HG03460 (cell line): ENCODE measurements at regions not wholly inside any gene's neighbourhood (a gene's known extent, or its start where the extent isn't known, plus 50 kb on each side); places are given as distances from the start of the nearest gene placed in this dataset.

Experiments
- ATAC-seq: cut with Tn5 transposase; IDR thresholded peaks from one replicate; pipeline ENCODE4 v1.9.1; 2021; ENCODE audit not compliant: unreplicated experiment

GRCh38 chr22:48944751-48945620 is 882.7 kb downstream of the BRD1 start:
- ATAC-seq = no peak

- no peak for ATAC-seq
Measured at GRCh38 chr22:48944433-48944750, 883.3 kb downstream of the BRD1 start.

DNA sequence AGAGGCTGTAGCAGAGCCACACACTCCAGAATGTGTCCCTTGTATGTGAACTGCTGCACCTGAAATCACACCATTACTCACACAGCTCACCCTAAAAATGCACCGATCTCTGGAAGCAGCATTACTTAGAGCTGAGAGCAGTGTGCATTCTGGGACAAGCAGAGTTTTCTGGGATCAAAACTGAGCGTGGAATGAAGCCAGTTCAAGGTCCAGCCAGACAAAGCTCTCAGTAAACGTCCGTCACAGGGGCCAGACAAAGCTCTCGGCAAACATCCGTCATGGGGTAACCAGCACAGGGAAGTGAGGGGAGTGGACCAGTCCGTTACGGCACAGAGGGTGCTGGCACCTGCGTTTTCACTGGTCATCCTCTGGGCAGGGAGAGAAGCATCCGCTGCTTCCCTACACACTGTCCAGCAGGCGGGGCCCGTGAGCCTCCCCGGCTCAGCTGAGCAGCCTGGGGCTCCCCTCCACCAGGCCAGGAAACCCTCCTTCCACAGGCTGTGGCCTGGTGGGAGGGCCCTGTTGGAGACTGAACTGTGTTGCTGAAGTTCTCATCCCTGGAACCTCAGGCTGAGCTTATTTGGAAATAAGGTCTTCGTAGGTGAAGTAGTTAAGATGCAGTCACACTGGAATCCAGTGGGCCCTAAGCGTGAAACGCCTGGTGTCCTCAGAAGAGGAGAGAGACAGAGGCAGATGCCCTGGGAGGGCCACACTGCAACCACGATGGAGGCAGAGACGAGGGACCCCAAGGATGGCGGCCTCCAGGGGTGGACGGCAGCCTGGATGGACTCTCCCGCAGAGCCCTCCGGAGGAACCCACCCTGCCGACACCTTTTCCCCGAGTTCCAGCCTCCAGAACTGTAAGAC is 883.9 kb downstream of the BRD1 start:
- no peak for ATAC-seq

GRCh38 chr22:48942698-48943566 is 884.7 kb downstream of the BRD1 start:
- no peak for ATAC-seq

DNA sequence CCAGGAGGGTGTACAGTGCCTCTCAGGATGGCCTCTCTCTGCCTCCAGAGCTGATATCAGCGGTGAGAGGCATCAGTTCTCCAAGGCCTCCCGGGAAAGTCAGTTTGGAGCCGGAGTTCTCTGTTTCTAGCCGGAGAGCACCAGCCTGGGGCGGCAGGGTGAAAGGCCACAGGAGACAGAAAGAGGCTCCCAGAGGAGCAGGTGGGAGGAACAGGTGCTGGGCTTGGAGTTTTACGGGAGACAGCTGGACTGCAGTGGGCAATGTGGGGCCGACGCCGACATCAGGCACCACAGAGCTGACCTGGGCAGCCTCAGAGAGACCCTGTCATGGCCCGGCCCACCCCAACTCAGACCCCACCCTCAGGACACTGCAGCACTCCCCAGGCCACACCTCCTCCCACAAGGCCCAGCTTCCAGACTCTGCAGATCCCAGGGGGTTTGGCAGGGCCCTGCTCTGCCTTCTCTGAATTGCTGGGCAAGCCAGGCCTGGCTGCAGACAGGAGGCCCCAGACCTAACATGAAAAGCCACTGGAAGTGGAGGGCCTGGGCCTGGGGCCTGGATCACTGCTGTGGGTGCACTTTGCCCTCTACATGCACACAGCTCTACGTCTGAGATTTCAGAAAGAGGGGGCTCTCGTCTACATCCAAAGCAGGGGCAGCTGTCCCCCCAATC is 885.6 kb downstream of the BRD1 start:
- no peak for ATAC-seq

GRCh38 chr22:48941033-48941902 is 886.4 kb downstream of the BRD1 start:
- ATAC-seq = no peak

GRCh38 chr22:48940266-48941032 is 887.2 kb downstream of the BRD1 start:
- no peak for ATAC-seq

- ATAC-seq = no peak
Measured at GRCh38 chr22:48939441-48940265, 888.0 kb downstream of the BRD1 start.

DNA sequence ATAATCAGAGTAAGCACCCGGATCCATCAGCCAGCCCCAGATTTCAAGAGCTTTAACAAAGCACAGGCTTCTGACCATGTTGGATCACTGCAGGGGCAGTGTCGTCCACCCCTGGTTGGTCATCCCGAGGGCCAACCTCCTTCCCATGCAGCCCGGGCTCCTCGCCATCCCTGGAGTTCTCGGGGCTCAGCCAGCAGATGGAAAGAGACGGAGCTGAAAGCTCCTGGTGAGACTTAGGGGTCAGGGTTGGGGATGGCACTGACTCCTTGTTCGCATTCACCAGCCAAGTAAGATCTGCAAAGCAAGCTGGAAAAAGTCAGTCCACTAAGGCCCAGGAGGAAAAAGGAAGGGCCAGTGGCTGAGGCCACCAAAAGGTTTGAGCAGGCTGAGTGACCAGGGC is 888.9 kb downstream of the BRD1 start:
- ATAC-seq = no peak

DNA sequence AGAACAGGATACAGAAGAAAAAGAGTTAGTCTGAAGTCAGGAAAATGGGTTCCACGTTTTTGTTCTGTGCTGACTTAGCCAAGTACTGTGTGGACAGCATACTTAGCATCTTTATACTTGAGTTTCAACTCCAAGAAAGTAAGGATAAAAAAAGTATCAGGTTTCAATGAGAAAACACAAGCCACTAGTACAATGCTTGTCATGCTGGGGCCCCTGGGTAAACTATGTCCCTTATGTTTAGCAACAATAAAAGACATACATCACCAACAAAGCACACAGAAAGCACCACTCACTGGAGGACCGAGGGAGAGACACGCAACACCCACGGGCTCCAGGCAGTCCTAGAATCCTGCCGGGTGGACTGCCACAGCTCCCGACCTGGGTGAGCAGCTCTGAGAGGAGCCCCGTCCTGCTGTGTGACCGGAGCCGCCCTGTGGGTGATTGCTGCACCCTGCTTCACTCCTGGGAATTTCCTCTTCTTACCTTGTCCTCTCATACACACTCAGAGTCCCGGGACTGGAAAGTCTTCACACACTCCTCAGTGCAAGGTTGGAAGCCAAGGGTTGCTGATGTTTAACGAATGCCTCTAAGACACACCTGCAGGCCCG is 890.5 kb downstream of the BRD1 start:
- ATAC-seq = no peak

DNA sequence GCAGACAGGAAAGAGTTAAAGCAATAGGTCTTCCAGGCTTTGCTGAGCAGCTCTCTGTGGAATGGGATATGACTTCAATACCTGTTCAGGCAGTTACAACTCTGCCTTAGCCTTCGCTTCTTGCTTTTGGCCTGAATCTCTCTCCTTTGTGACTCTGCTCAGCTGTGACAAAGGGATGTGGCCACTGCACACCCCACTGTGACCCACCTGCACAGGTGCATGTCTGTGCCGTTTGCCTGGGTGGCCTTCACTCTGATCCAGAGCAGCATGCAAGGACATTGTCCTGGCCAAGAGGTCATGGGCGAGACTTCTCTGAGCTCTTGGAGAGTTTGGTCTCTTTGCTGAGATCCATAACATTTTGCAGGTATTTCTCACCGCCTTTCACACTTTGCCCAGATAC is 891.3 kb downstream of the BRD1 start:
- ATAC-seq = no peak

DNA sequence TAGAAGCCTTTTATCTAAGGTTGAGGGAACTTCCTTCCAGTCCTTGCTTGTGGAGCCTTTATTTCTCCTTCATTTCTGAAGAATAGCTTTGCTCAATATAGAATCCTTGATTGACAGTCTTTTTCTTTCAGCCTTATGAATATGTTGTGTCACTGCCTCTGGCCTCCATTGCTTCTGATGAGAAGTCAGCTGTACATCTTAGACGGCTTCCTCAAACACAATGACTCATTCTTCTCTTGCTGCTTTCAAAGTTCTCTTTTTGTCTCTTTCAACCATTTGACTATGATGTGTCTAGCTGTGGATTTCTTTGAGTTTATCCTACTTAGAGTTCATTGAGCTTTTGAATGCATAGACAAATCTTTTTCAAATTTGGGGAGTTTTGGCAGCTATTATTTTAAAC is 893.2 kb downstream of the BRD1 start:
- no peak for ATAC-seq

GRCh38 chr22:48931452-48931851 is 896.2 kb downstream of the BRD1 start:
- no peak for ATAC-seq

GRCh38 chr22:48929276-48929790 is 898.3 kb downstream of the BRD1 start:
- no peak for ATAC-seq

GRCh38 chr22:48927591-48927990 is 900.1 kb downstream of the BRD1 start:
- ATAC-seq = no peak

DNA sequence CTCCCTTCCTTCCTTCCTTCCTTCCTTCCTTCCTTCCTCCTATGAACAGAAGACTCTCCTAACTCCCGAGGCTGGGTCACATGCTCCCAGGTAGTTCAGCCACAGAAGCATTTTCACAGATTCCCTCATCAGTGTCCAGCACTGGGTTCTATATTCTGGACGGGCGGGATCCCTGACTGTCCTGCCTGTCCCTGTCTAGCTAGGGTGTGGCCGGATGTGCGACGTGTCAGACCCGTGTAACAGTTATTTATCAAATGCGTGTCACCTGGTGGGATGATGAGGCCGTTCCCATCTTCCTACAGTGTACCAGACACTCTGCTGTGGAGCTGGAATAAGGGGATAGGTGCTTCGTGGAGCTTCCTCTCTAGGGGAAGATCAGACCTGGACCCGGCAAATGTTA is 901.0 kb downstream of the BRD1 start:
- no peak for ATAC-seq

- ATAC-seq = no peak
Measured at GRCh38 chr22:48926136-48926535, 901.5 kb downstream of the BRD1 start.

DNA sequence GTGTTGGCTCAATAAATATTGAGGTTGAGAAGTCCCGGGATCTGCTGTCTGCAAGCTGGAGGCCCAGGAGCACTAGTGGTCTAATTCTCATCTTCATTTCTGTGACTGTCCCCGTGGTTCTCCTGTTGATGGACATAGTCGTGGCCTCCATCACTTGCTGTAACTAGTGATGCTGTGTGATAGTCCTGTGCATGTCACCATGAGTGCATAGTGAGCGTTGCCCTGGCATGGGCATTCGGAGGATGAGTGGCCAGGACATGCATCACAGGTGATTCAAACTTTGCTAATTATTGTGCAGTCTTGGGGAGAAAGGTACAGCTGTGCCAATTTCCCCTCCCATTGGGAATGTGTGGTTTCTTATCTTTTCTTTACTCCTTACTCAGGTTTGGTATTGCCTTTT is 902.2 kb downstream of the BRD1 start:
- ATAC-seq = no peak
